Dermis microvascular lymphatic vessel endothelial cell (primary cell): ENCODE measurements at regions not wholly inside any gene's neighbourhood (a gene's known extent, or its start where the extent isn't known, plus 50 kb on each side); places are given as distances from the start of the nearest gene placed in this dataset.

Source experiments
- DNase-seq, 2 donors: peaks; one replicate each; pipeline versions ENCODE4 v3.0.0 to v3.0.0-alpha.2; 2010; ENCODE audit warnings: low read depth in 2 of 2

DNA sequence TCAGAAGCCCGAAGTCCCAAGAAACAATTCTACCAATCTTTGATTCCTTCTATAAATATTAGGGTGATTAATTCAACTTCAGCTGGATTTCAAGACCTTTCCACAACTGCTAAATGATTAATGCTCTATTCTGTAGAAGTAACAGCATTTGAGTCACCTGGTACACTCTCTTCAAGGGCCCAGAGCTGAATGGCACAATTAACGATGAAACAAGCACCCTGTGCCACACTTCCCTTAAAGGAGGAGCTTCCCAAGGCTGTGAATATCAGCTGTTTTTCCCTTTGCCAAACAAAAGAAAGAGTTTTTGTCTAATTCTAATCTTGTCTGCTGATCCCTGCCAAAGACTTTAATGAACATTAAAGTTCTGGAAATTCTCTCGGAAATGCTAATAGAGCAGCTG is 56.0 kb downstream of the BOD1L2 start:
- DNase-seq: no peak

DNA sequence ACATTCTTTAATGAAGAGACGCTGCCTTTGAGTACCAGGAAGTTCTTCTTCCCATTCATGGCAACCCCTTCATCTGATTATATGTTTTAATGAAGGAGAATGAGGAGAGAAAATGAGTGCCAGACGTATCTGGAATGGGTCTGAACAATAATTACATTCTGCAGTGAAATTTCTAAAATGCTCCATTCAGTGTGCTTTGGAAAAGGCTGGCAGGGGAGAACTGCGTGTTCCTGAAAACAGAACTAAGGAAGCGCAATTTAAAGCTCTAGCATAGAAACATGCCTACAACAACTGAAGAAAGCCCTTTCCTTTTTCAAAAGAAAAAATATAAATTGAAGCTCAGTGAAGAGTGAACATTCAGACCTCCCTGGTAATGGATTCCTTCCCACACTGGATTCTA is 58.8 kb downstream of the BOD1L2 start:
- no peak for DNase-seq

DNA sequence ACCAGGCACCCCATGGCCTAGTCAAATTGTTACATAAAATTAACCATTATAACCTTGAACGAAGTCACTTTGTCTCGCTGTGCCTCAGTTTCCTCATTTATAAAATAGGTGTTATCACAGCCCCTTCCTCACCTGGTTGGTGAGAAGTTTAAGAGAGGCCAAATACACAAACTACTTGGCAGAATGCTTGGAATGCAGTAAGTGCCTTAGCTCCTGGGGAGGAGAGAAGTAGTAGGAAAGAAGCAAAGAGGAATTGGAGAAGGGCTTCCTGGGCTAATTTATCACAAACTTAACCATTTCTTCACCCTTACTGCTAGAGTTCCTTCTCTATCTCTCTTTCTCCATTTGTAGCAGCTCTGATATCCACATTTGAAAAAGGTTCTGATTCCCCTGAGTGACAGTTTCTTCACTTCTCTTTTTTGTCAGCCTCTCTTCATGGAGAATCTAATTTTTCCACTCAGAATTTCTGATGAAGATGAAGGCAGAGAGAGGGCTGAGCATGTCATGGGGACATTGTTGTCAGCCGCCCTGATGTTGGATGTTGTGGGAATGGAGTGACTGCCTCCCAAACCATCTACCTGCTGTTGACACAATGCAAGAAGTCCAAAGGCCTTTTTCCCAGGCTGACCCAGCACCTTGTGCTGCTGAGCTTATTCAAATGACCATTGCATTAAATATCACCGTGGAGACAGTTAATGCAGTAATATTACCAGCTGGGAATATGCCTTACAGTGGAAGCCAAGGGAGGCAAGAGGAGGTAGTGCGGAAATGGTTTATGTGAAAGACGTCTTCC is 60.4 kb downstream of the BOD1L2 start:
- DNase-seq: no peak

DNA sequence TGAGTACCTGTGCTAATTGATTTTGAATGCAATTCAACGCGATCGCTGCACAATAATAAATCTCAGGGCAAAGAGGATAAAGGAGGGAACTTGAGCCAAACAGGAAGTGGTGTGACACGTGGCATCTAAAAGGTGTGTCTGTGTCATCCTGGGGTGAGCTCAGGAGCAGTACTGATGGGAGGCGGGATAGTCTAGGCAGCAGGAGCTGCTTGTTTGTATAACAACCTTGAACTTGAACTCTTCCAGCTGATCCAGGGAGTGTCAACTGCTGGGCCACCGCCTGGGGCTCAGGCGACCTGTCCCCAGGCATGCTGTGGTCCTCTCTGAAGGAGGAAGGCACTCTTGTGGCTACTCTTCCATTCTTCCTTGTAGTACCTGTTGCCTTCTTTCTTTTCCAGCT is 61.2 kb downstream of the BOD1L2 start:
- no peak for DNase-seq

DNA sequence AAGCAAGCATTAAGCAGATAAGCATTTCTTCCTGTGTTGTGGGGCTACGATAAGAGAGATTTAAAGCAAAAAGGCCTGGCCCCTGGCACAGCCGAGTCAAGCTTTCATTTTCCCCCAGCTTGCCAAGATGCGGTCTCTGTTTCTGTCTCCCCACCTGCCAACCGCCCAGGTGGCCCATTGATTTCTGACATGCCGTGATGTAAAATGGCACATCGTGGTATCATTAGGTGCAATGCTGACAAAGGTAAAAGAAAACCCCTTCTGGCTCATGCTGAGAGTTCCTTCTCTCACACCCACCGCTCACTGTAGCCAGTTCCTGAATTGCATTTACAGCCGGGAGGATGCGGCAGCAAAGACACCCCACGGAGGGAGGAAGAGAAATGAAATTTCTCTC is 62.8 kb downstream of the BOD1L2 start:
- no peak for DNase-seq

DNA sequence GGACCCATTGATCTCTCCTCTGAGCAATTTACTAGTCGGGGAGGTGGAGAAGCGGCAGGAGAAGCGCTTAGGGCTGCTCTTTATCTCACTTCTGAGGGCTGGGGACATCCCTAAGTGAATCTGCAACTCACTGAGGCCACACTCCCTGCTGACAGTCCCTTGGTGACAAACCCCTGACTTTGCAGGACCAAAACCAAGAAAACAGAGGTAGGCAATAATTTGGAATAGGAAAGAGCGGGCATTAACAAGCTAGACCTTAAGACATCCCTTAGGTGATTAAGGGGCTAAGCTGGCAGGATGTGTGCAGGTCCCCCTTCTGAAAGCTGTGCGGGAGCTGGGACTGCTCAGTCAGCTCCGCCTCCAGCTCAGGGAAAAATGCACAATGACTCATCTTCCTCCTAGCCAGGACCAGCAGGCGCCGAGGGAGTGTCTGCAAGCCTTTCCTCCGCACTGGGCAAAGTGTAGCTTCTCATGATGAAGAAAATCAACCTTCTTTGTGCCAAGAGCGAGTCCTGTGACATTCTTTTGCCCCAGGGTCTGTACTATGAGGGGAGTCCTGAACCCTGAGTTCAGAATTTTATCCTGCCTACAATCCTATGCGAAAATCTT is 63.3 kb downstream of the BOD1L2 start:
- peak; percentile 4 to 70 for DNase-seq

DNA sequence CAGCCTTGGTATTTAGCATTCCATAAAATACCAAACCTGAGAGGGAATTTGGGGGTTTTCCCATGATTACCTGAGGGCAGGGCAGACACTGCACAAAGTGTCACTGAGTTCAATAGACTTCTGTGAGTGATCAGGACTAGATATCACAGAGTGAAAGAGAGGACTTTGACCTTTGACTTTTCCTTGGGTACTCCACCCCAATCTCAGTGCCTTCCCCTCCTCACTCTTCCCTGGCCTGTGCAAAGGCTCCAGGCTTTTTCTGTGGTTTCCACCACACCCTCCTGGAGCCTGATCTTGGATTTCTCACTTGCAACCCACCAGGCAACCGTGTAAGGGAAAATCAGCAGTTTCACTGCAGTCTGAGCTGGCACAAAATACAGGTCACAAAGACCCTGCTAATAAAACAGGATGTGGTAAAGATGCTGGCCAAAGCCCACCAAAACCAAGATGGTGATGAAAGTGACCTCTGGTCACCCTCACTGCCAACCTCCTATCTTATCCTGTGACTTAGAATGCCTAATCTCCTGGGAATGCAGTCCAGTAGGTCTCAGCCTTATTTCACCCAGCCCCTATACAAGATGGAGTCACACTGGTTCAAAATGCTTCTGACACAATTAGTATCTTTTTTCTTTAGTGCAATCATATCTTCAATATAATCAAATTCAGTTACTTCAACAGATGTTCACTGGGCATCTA is 64.0 kb downstream of the BOD1L2 start:
- DNase-seq: no peak

DNA sequence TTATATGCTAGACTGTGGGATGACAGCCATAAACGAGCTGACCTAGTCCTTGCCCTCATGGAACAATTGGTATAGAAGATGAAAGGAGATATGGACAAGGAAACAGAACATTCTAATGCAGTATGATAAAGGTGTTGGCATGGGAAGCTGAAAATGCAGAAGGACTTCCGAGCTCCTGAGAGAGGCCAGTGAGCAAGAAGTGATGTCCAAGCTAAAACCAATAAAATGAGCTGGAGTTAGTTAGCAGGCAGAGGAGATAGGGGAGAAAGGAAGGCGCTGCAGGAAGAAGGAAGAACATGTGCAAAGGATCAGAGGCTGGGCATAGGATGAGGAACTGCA is 64.5 kb downstream of the BOD1L2 start:
- no peak for DNase-seq

DNA sequence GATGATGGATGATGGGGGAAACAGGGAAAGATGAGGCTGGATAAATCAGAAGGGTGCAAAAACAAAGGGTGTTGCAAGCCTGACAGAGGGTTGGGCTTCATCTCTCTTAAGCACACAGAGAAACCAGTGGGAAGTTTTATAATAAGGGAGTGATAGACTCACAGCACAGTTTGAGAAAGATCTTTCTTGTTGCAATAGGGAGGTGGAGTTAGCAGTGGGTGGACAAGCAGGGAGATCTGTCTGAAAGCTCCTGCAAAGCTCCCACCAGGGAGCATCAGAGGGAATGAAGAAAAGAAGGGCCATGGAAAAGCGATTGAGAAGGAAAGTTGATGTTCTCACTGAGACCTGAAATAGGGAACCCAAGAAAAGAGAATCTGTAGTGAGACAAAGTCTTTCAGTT is 64.9 kb downstream of the BOD1L2 start:
- no peak for DNase-seq

DNA sequence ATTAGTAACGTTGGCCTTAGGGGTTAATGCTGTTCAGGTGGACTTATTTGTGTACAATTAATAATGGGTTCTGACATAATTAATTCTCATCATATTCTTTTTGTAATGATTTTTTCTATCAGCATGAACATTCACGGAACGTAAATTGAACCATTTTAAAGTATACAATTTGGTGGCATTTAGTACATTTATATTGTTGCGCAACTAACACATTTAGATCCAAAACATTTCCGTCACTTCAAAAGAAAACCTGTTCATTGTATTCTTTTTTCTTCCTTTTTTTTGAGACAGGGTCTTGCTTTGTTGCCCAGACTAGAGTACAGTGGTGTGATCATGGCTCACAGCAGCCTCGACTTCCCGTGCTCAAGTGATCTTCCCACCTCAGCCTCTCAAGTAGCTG is 65.8 kb downstream of the BOD1L2 start:
- DNase-seq: no peak

DNA sequence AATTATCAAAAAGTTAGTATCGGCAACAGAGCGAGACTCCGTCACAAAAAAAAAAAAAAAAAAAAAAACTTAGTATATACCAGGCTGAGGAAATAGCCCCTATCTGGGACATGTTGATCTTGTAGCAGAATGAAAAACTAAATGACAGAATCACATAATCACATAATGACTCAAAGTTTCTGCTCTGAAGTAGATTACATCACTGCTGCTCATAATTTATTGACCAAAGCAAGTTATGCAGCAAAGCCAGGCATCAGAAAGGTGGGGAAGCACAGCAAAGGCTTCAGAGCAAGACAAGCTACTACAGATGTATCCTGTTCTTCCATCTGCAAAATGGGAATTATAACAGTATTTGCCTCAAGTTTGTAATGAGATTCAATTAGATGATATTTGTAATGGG is 68.1 kb downstream of the BOD1L2 start:
- no peak for DNase-seq

DNA sequence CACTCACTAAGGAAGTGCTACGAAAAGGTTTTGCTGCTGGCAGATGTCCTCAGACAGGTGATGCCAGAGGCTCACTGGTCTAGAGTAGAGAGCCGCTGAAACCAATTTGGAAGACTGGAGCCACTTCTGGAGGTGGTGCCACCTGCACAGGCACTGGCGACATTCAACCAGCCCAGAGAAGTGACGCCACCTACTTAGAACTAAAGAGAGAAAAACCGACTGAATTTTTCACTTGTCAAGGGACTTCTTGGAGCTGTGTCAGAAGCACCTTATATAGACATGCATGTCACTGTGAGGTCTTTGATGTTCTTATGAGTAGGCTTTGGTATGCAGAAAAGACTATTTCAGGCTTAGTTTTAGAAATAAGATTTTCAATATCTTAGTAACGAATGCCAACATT is 71.4 kb downstream of the BOD1L2 start:
- no peak for DNase-seq

DNA sequence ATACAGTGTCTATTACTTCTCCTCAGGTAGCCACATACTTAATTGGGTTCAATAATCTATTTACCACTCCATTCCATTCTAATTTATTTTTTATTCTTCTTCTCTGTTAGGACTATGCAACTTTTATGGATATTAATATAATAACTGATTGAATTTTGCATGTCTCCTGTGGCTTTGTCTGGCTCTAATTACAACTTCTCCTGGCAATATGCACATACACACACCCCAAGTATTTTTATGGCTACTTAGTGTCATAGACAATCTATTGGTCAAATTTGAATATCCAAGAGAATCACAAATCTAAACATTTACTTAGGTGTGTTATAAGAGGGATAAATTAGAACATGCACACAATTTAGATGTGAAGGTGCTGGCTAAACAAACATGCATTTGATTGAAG is 73.1 kb downstream of the BOD1L2 start:
- no peak for DNase-seq

DNA sequence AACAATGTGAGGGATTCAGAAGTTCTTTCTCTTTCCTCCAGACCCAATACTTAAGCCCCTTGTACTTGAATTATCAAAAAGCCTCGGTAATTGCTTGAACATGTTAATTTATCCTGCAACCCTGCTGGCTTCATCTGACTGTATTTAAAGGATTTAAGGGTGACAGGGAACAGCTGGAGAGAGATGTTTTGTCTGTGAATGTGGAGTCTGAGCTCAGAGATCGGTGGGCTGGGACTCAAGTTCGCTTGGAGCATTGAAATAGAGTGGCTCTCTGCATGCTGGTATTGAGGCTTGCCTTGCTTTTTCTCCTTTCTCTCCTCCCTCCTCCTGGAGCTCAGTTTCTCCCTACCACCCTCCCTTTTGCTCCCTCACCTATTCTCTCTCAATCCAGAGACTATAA is 73.6 kb downstream of the BOD1L2 start:
- no peak for DNase-seq

DNA sequence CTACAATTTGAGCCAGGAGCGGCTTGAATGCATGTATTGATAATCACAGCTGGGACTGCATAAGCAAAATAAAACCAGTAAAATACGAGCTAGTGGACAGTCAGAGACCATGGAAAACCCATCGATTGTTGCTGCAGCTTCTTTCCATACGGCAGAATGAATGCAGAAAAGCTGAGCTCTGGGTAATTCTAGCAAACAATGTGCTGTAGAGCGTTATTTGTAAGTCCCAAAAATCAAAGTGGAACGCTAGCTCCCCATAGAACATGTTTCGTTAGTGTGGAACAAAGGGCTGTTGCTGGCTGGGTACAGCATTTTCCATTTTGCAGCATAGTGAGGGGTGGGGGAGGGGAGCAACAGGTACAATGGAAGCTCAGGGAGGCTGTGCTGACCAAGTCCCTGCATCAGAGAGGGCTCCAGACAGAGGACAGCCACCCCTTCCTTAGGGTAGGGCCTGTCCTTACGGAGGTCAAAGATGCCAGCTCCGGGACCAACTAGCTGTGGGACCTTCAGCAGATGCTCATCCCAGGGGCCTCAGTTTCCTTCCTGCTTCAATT is 74.1 kb downstream of the BOD1L2 start:
- DNase-seq: no peak

DNA sequence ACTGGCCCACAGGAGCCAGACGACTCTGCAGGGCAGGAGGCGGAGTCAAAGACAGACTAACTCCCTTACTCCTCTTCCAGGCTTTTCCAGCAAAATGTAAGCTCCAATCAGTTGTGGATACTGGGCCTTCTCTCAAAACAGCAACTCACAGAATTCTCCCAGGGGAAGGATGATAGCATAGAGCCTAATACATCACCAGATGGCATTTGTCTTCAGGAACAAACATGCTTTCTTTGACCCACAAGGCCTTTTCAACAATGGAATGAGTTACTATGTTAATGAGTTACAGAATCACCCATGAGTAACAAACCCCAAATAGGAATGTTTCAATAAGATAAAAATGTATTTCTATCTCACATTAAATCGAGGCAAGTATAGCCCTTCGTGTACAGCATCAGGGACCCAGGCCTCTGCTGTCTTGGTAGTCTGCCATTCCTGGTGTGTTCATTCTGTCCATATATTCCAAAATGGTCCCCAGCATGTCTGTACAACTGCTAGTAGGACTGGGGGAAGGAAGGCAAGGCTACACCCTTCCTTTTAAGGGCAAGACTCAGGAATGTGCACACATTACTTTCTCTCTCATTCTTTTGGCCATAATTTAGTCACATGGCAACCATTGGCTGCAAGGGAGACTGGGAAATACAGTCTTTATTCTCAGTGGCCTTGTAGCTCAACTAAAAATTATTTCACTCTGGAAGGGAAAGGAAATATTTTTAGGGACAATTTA is 76.4 kb downstream of the BOD1L2 start:
- DNase-seq: no peak

DNA sequence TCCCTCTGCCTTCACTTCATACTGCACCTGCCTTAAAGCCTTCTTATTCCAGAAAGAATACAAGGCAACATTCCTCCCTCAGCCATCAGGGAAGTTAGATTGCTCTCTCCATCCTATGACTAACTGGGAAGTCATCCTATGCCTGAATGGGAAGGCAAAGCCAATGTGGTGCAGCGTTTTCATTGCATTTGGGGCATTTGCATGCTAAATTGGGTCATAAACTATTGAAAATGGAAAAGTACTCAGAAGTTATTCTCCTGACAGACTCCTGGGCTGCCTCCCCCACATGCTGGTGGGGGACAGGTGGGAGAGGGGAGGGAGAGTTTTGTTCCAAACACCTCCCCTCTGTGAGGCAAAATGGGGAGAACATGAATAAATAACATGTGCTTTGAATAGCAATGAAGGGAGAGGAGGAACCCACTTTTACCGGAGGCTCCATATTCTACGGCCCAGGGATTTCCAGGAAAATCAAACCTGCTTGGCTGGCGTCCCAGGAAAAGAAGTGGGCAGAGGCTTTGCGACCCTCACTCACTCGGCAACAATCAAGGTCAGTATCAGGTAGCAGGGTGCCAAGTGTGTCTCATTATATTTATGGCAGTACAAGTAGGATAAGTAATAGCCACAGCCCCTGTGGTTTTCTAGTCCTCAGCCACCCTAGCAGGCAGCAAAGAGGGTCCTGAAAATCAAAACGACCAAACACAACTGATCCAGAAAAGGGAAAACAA is 84.1 kb downstream of the BOD1L2 start:
- DNase-seq: no peak

DNA sequence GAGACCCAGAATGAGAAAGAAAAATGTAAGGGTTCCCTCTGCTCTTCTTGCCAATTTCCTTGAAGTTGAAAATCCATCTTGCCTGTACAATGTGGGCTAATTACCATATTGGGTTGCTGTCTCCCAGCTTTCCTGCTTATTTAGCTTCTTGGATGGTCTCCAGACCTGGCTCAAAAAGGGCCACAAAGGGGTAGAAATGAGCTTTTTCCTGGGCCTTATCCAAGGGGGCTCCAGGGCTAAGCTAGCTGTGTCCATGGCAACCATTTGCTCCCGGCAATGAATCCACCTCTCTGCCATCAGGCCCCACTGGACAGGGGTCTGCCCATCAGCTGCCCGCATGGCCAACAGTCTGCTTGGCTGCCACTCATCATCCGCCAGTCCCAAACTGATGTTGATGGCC is 85.0 kb downstream of the BOD1L2 start:
- no peak for DNase-seq

DNA sequence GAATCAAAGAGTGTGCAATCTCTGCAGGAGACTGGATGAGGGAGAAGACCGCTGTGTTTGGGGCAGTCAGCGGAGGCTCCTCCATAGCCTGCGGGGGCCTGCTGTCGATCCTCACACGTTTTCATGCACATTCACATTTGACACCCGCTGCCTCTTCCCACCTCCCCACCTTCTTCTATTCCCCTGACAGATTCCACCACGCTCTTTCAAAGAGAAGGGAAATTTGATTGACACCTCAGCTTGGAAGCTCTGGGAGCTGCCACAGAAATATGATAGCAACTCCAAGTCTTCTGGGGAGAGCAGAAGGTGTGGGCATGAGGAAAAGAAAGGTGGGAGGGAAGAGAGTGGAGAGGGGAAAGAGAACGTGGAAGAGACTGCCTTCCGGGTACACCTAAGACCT is 87.5 kb downstream of the BOD1L2 start:
- DNase-seq: no peak

DNA sequence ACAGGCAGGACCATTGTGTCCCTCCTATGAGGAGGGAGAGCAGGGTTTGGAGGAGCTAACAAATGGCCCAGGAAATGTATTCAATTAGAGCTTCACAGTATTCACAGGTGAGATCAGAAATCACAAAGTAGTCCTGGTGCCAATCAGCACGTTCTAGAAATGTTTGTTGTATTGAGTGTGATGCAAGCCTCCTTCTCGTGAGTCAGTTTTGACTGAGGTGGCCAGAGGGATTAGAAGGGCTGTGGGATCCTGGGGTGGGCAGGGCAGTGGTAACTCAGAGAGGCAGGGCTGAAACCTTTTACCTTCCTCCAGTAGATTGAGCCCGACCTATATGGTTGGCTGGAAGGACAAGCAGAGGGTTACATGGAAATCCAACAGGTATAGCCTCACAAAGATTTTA is 95.0 kb downstream of the BOD1L2 start:
- DNase-seq: no peak

DNA sequence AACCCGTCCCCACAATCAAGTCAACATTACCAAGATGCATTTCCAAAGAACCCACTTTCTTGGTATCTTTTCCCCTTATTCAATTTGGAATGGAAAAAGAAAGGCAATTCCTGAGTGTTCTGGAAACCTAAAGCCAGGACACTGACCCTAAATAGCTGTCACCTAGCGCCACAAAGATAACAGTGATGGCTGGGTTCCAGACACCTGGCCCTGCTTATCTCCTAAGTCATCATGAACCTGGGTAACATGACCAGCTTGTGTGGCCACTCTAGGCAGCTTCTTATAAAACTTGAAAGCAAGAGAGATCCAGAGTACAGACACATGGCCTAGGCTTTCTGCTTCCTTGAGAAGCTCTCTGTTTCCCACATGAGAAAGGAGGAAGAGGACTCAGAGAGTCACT is 95.4 kb downstream of the BOD1L2 start:
- no peak for DNase-seq
